Ovary (tissue), 3 donors: ENCODE measurements at regions not wholly inside any gene's neighbourhood (a gene's known extent, or its start where the extent isn't known, plus 50 kb on each side); places are given as distances from the start of the nearest gene placed in this dataset.

Experiments used
- CTCF ChIP-seq, 3 donors: fragments of 450-650 bp in 2 of 3; fragments of 200-600 bp in 1 of 3; IDR thresholded peaks; one replicate each; pipeline versions ENCODE4 v1.5.1 to v1.8.0; 2016 to 2022; ENCODE audit warnings: antibody characterized with exemption in 3 of 3, mild to moderate bottlenecking in 1 of 3
- EP300 ChIP-seq: sonication (generic); formaldehyde crosslinking; IDR thresholded peaks from one replicate; pipeline ENCODE4 v1.6.1; 2017; ENCODE audit warnings: antibody characterized with exemption
- POLR2A ChIP-seq: fragments of 450-650 bp; IDR thresholded peaks from one replicate; pipeline ENCODE4 v1.6.1; 2017; ENCODE audit warnings: antibody characterized with exemption, mild to moderate bottlenecking, moderate library complexity
- donor health status: DM: no; HTN: no; CAD: no.

GRCh38 chr2:76613330-76613729 lies 902.6 kb upstream of the GCFC2 start:
- TF ChIP-seq CTCF (IDR thresholded peaks at IDR 0.05): no peak
- TF ChIP-seq POLR2A: no peak
- no peak for TF ChIP-seq EP300
